ENCODE measurements at regions not wholly inside any gene's neighbourhood (a gene's known extent, or its start where the extent isn't known, plus 50 kb on each side); places are given as distances from the start of the nearest gene placed in this dataset.

DNA sequence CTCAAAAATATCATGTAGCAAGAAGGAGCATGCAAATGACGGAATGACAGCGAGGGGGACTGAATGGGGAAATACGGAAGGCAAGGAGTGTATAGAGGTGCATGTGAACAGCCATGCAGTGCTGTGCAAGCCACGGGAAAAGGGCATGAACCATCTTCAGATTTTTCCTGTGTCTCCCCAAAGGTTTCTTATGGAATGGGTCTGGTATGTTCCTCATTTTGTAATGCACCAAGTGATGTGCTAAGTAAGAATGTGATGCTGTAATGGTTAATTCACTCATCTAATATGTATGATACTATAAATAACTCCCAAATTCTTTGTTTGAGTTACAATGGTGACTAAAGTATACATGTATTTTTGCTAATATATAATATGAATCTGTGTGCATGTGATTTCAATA lies 99.0 kb upstream of the DAB2 start:
- TF ChIP-seq, protein P1, sequence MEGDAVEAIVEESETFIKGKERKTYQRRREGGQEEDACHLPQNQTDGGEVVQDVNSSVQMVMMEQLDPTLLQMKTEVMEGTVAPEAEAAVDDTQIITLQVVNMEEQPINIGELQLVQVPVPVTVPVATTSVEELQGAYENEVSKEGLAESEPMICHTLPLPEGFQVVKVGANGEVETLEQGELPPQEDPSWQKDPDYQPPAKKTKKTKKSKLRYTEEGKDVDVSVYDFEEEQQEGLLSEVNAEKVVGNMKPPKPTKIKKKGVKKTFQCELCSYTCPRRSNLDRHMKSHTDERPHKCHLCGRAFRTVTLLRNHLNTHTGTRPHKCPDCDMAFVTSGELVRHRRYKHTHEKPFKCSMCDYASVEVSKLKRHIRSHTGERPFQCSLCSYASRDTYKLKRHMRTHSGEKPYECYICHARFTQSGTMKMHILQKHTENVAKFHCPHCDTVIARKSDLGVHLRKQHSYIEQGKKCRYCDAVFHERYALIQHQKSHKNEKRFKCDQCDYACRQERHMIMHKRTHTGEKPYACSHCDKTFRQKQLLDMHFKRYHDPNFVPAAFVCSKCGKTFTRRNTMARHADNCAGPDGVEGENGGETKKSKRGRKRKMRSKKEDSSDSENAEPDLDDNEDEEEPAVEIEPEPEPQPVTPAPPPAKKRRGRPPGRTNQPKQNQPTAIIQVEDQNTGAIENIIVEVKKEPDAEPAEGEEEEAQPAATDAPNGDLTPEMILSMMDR (IDR thresholded peaks at IDR 0.05; ENCODE audit: low read depth, low read length), result no peak
- no peak for TF ChIP-seq EZH2phosphoT487 (IDR thresholded peaks at IDR 0.05; ENCODE audit: low read depth)

Data from OCI-LY3 (cell line).